Esophagus squamous epithelium (tissue), 5 donors: ENCODE measurements at regions not wholly inside any gene's neighbourhood (a gene's known extent, or its start where the extent isn't known, plus 50 kb on each side); places are given as distances from the start of the nearest gene placed in this dataset.

Experiments
- DNase-seq: peaks from one replicate; lab custom pipeline; 2025; lab: John Stamatoyannopoulos, UW
- H3K27ac ChIP-seq, 4 donors: fragments of 200-600 bp; sonication (generic); one replicate each; pipeline ENCODE4 v1.5.1; 2016 to 2019; ENCODE audit warnings: mild to moderate bottlenecking in 1 of 4
- H3K27me3 ChIP-seq, 4 donors: fragments of 200-600 bp; sonication (generic); 1 replicate in 3 of 4; 2 replicates in 1 of 4; pipeline versions ENCODE4 v1.5.1 to v1.6.0; 2017 to 2021; ENCODE audit warnings: antibody characterized with exemption in 1 of 4
- H3K36me3 ChIP-seq, 3 donors: fragments of 200-600 bp; sonication (generic); one replicate each; pipeline ENCODE4 v1.5.1; 2016 to 2019
- H3K4me1 ChIP-seq, 3 donors: fragments of 200-600 bp; sonication (generic); one replicate each; pipeline ENCODE4 v1.5.1; 2017 to 2019
- H3K4me3 ChIP-seq, 4 donors: fragments of 200-600 bp; sonication (generic); 1 replicate in 3 of 4; 2 replicates in 1 of 4; pipeline ENCODE4 v1.5.1; 2016 to 2019; ENCODE audit warnings: mild to moderate bottlenecking in 2 of 4, moderate library complexity in 1 of 4
- H3K9me3 ChIP-seq, 3 donors: fragments of 200-600 bp; sonication (generic); one replicate each; pipeline ENCODE4 v1.5.1; 2016 to 2019
- CTCF ChIP-seq, 6 experiments: fragments of 450-650 bp in 4 of 6; fragments of 200-600 bp in 2 of 6; sonication (generic) in 2 of 6; IDR thresholded peaks; one replicate each; pipeline ENCODE4 v1.5.1; 2016 to 2019; ENCODE audit warnings: antibody characterized with exemption in 6 of 6, mild to moderate bottlenecking in 4 of 6, moderate library complexity in 4 of 6
- POLR2A ChIP-seq, 4 donors: fragments of 450-650 bp; IDR thresholded peaks; one replicate each; pipeline ENCODE4 v1.6.1; 2017; ENCODE audit warnings: antibody characterized with exemption in 4 of 4, mild to moderate bottlenecking in 4 of 4, moderate library complexity in 3 of 4
- WGBS, 2 donors: methylation state at CpG; one replicate each; pipeline ENCODE4 v1.1.5; 2018; 5-methylcytosine and 5-hydroxymethylcytosine counted together
- intact Hi-C: fragments of 100-400 bp; cut with DNase I; formaldehyde crosslinking; loops from one replicate; pipeline ENCODE4 v1.15.0; 2022
- donor health status: DM: yes; HTN: yes; CAD: no.

GRCh38 chr15:70385052-70385451 is 287.3 kb upstream of the TLE3 start:
- intact Hi-C loops, result no loop called here
- H3K4me1 ChIP-seq, result no peaks in the 10 kb centered on the region
- peaks cover 0 to 3% (median 0%) of the 10 kb centered on the region in 3 donors for H3K9me3 ChIP-seq
- no peak for TF ChIP-seq CTCF (IDR thresholded peaks at IDR 0.05)
- TF ChIP-seq POLR2A (IDR thresholded peaks at IDR 0.05), result no peak
- DNase-seq, result no peak
- no peaks in the 10 kb centered on the region for H3K27me3 ChIP-seq
- H3K36me3 ChIP-seq, result no peaks in the 10 kb centered on the region
- 60 to 73% methylated on average over 1 to 6 of the region's 6 CpGs for WGBS, 2 donors
- H3K4me3 ChIP-seq, result no peak overlapping the region
- no peak overlapping the region for H3K27ac ChIP-seq

GRCh38 chr15:70383856-70384255 is 286.1 kb upstream of the TLE3 start:
- H3K27ac ChIP-seq, result no peak overlapping the region
- H3K36me3 ChIP-seq, result no peaks in the 10 kb centered on the region
- peaks cover 0 to 3% (median 0%) of the 10 kb centered on the region in 3 donors for H3K9me3 ChIP-seq
- no peak for TF ChIP-seq POLR2A (IDR thresholded peaks at IDR 0.05)
- no peak for TF ChIP-seq CTCF (IDR thresholded peaks at IDR 0.05)
- no peaks in the 10 kb centered on the region for H3K27me3 ChIP-seq
- H3K4me1 ChIP-seq, result no peaks in the 10 kb centered on the region
- no peak overlapping the region for H3K4me3 ChIP-seq
- 88 to 95% methylated on average over 8 of the region's 8 CpGs for WGBS, 2 donors
- DNase-seq, result no peak
- intact Hi-C loops, result no loop called here

- WGBS, 2 donors, result 86 to 91% methylated on average over 10 to 14 of the region's 14 CpGs
- intact Hi-C loops, result no loop called here
- Histone ChIP-seq H3K9me3 (peaks cover 0 to 3% (median 0%) of the 10 kb centered on the region in 3 donors), H3K27ac (no peak overlapping the region), H3K27me3 (peaks cover 0 to 5% (median 0%) of the 10 kb centered on the region in 4 donors), H3K4me3 (no peak overlapping the region), H3K36me3 (no peaks in the 10 kb centered on the region), H3K4me1 (peaks cover 0 to 7% (median 6%) of the 10 kb centered on the region in 3 donors)
- TF ChIP-seq CTCF (IDR thresholded peaks at IDR 0.05) (no peak), POLR2A (IDR thresholded peaks at IDR 0.05) (no peak)
- no peak for DNase-seq
Observed at GRCh38 chr15:70382762-70383458, 285.2 kb upstream of the TLE3 start.

- no peak overlapping the region for H3K4me3 ChIP-seq
- intact Hi-C loops, result no loop called here
Observed at GRCh38 chr15:70382009-70382749, 284.5 kb upstream of the TLE3 start.

More at GRCh38 chr15:70382009-70382749, 284.5 kb upstream of the TLE3 start:
- TF ChIP-seq CTCF (IDR thresholded peaks at IDR 0.05) (no peak), POLR2A (IDR thresholded peaks at IDR 0.05) (no peak)
- peaks cover 0 to 3% (median 0%) of the 10 kb centered on the region in 3 donors for H3K9me3 ChIP-seq
- no peak for DNase-seq
- no peak overlapping the region for H3K27ac ChIP-seq
- peaks cover 5 to 15% (median 9%) of the 10 kb centered on the region in 3 donors for H3K4me1 ChIP-seq
- no peaks in the 10 kb centered on the region for H3K36me3 ChIP-seq
- WGBS, 2 donors, result 85 to 97% methylated on average over 4 to 7 of the region's 7 CpGs
- peaks cover 0 to 9% (median 0%) of the 10 kb centered on the region in 4 donors for H3K27me3 ChIP-seq
